H9 (cell line): ENCODE measurements at regions not wholly inside any gene's neighbourhood (a gene's known extent, or its start where the extent isn't known, plus 50 kb on each side); places are given as distances from the start of the nearest gene placed in this dataset.

Experiments
- DNase-seq: peaks from one replicate; pipeline ENCODE4 v3.0.0-alpha.2; 2017
- H2AFZ ChIP-seq: one replicate; pipeline ENCODE4 v1.6.1; 2013; ENCODE audit warnings: mild to moderate bottlenecking, low read length, control low read depth, moderate library complexity
- H2AK5ac ChIP-seq: 2 replicates; pipeline ENCODE4 v1.6.1; 2013; ENCODE audit warnings: low read length, control low read depth, mixed read lengths; ENCODE audit not compliant: insufficient read length
- H2BK120ac ChIP-seq: one replicate; pipeline ENCODE4 v1.6.1; 2013; ENCODE audit warnings: low read depth, mild to moderate bottlenecking, low read length, control low read depth, inconsistent platforms; ENCODE audit not compliant: poor library complexity, severe bottlenecking
- H2BK12ac ChIP-seq: 2 replicates; pipeline ENCODE4 v1.6.1; 2013; ENCODE audit warnings: low read length, control low read depth, mixed read lengths, low read depth; ENCODE audit not compliant: insufficient read length
- H2BK15ac ChIP-seq: 2 replicates; pipeline ENCODE4 v1.6.1; 2013; ENCODE audit warnings: low read depth, low read length, control low read depth
- H2BK20ac ChIP-seq: one replicate; pipeline ENCODE4 v1.6.1; 2013; ENCODE audit warnings: low read depth, mild to moderate bottlenecking, low read length, control low read depth, inconsistent platforms; ENCODE audit not compliant: poor library complexity, severe bottlenecking
- H2BK5ac ChIP-seq: 2 replicates; pipeline ENCODE4 v1.6.1; 2013; ENCODE audit warnings: low read length, control low read depth, mixed read lengths; ENCODE audit not compliant: insufficient read length
- H3K14ac ChIP-seq: 2 replicates; pipeline ENCODE4 v1.6.1; 2013; ENCODE audit warnings: low read length, control low read depth; ENCODE audit not compliant: insufficient read depth
- H3K18ac ChIP-seq: 2 replicates; pipeline ENCODE4 v1.6.1; 2013; ENCODE audit warnings: low read depth, mild to moderate bottlenecking, mixed read lengths, low read length, control low read depth; ENCODE audit not compliant: insufficient read length
- H3K23ac ChIP-seq: 2 replicates; pipeline ENCODE4 v1.6.1; 2013; ENCODE audit warnings: low read length, control low read depth, mixed read lengths, low read depth; ENCODE audit not compliant: insufficient read length
- H3K23me2 ChIP-seq: 2 replicates; pipeline ENCODE4 v1.6.1; 2013; ENCODE audit warnings: low read depth, mild to moderate bottlenecking, mixed read lengths, low read length, control low read depth; ENCODE audit not compliant: insufficient read length, poor library complexity, severe bottlenecking
- H3K27ac ChIP-seq: 2 replicates; pipeline ENCODE4 v1.5.1; 2013; ENCODE audit warnings: low read length, control low read depth, mixed read lengths, low read depth; ENCODE audit not compliant: insufficient read length
- H3K27me3 ChIP-seq: 2 replicates; pipeline ENCODE4 v1.6.1; 2013; ENCODE audit warnings: low read length, control low read depth, inconsistent platforms; ENCODE audit not compliant: insufficient read depth
- H3K4ac ChIP-seq: 2 replicates; pipeline ENCODE4 v1.6.1; 2013; ENCODE audit warnings: low read depth, mild to moderate bottlenecking, control low read depth, inconsistent platforms, low read length, moderate library complexity
- H3K4me1 ChIP-seq: 2 replicates; pipeline ENCODE4 v1.6.1; 2013; ENCODE audit warnings: low read length, control low read depth, inconsistent platforms; ENCODE audit not compliant: insufficient read depth
- H3K4me2 ChIP-seq: 2 replicates; pipeline ENCODE4 v1.6.1; 2013; ENCODE audit warnings: low read length, control low read depth, mixed read lengths; ENCODE audit not compliant: insufficient read length, insufficient read depth
- H3K56ac ChIP-seq: 2 replicates; pipeline ENCODE4 v1.6.1; 2013; ENCODE audit warnings: low read depth, mild to moderate bottlenecking, mixed read lengths, low read length, control low read depth; ENCODE audit not compliant: insufficient read length
- H3K79me1 ChIP-seq: 2 replicates; pipeline ENCODE4 v1.6.1; 2013; ENCODE audit warnings: low read depth, mild to moderate bottlenecking, moderate library complexity, low read length, control low read depth, inconsistent platforms; ENCODE audit not compliant: insufficient read depth, poor library complexity, severe bottlenecking
- H3K79me2 ChIP-seq: 2 replicates; pipeline ENCODE4 v1.6.1; 2013; ENCODE audit warnings: low read length, control low read depth, inconsistent platforms; ENCODE audit not compliant: insufficient read depth
- H3K9ac ChIP-seq: 2 replicates; pipeline ENCODE4 v1.6.1; 2013; ENCODE audit warnings: low read length, control low read depth, mixed read lengths; ENCODE audit not compliant: insufficient read length; ENCODE audit errors: extremely low read depth
- H3K9me3 ChIP-seq: one replicate; pipeline ENCODE4 v1.6.1; 2013; ENCODE audit warnings: low read depth, low read length, inconsistent platforms; ENCODE audit not compliant: control insufficient read depth
- H3T11ph ChIP-seq: one replicate; pipeline ENCODE4 v1.6.1; 2013; ENCODE audit warnings: mild to moderate bottlenecking, low read length, control low read depth, inconsistent platforms
- H4K20me1 ChIP-seq: one replicate; pipeline ENCODE4 v1.6.1; 2013; ENCODE audit not compliant: control insufficient read depth, insufficient read length, insufficient read depth
- H4K5ac ChIP-seq: 2 replicates; pipeline ENCODE4 v1.6.1; 2013; ENCODE audit warnings: low read depth, mild to moderate bottlenecking, mixed read lengths, low read length, control low read depth; ENCODE audit not compliant: insufficient read length
- H4K8ac ChIP-seq: replicated peaks from 2 replicates; pipeline ENCODE4 v1.6.1; 2013; ENCODE audit warnings: low read length, control low read depth, mixed read lengths, low read depth; ENCODE audit not compliant: insufficient read length
- H4K91ac ChIP-seq: 2 replicates; pipeline ENCODE4 v1.6.1; 2013; ENCODE audit warnings: low read depth, mild to moderate bottlenecking, moderate library complexity, mixed read lengths, low read length, control low read depth; ENCODE audit not compliant: insufficient read length
- H3K27ac Mint-ChIP-seq, 3 experiments: 2 replicates in 2 of 3; 3 replicates in 1 of 3; pipeline ENCODE4 v1.8.0; 2020 to 2021; ENCODE audit warnings: mixed read lengths in 3 of 3, mild to moderate bottlenecking in 1 of 3, moderate library complexity in 1 of 3
- H3K27me3 Mint-ChIP-seq: 2 replicates; pipeline ENCODE4 v1.8.0; 2021; ENCODE audit warnings: low read depth, mild to moderate bottlenecking, moderate library complexity, mixed read lengths
- H3K36me3 Mint-ChIP-seq, 3 experiments: 2 replicates in 2 of 3; 3 replicates in 1 of 3; pipeline ENCODE4 v1.8.0; 2020 to 2021; ENCODE audit warnings: low read depth in 3 of 3, mixed read lengths in 3 of 3; ENCODE audit not compliant: insufficient read depth in 1 of 3
- H3K4me1 Mint-ChIP-seq, 2 experiments: 2 replicates each; pipeline ENCODE4 v1.8.0; 2020; ENCODE audit warnings: mixed read lengths in 2 of 2
- H3K4me3 Mint-ChIP-seq, 2 experiments: 2 replicates in 1 of 2; 3 replicates in 1 of 2; pipeline ENCODE4 v1.8.0; 2020 to 2021; ENCODE audit warnings: mild to moderate bottlenecking in 2 of 2, mixed read lengths in 2 of 2, moderate library complexity in 1 of 2
- H3K9me3 Mint-ChIP-seq, 2 experiments: 2 replicates in 1 of 2; 3 replicates in 1 of 2; pipeline ENCODE4 v1.8.0; 2020; ENCODE audit warnings: mild to moderate bottlenecking in 2 of 2, mixed read lengths in 2 of 2, moderate library complexity in 1 of 2
- WGBS: extraction: QIAGEN DNeasy Blood & Tissue Kit; methylation state at CpG from one replicate; pipeline ENCODE4 v1.1.7; 2013; ENCODE audit warnings: missing lambda C conversion rate, low lambda C conversion rate, mixed read lengths; ENCODE audit not compliant: insufficient read length; ENCODE audit errors: extremely low coverage; 5-methylcytosine and 5-hydroxymethylcytosine counted together
- TF ChIP-seq, protein P1 (sequence below): fragments of 200-600 bp; sonication (generic); conservative IDR thresholded peaks from 3 replicates; pipeline ENCODE4 v1.8.0; 2021; ENCODE audit warnings: antibody characterized with exemption, mild to moderate bottlenecking

DNA sequence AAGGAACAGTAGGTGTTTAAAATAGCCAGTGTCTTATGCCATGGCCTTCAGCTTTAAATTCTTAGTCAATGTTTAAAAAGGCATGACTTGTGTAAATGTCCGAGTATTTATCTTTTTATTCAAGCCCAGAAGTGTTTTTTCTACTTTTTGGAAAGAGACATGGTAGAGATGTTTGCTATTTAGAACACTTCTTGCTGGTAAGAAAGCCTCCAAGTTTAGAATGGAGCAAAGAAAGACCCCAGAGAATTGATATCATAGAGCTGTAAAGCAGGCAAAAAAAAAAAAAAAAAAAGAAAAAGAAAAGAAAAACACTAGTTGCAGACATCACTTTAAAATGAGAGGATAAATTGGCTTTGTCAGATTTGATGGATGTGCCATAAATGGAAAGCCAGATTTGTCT lies 375.1 kb downstream of the TMEM167A start:
- no peaks in the 10 kb centered on the region for H3K36me3 Mint-ChIP-seq
- DNase-seq = no peak
- H3K9me3 ChIP-seq = no peaks in the 10 kb centered on the region
- H3K79me1 ChIP-seq = no peaks in the 10 kb centered on the region
- H3K4me2 ChIP-seq = no peak overlapping the region
- H2AFZ ChIP-seq = no peak overlapping the region
- H3K23ac ChIP-seq = no peak overlapping the region
- no peak overlapping the region for H2BK15ac ChIP-seq
- no peak overlapping the region for H2BK120ac ChIP-seq
- H2AK5ac ChIP-seq = no peak overlapping the region
- no peak overlapping the region for H3K9ac ChIP-seq
- no peak overlapping the region for H3K14ac ChIP-seq
- peaks cover 7 to 8% of the 10 kb centered on the region in 2 experiments for H3K4me1 Mint-ChIP-seq
- no peak overlapping the region for H3K27ac Mint-ChIP-seq
- no peak overlapping the region for H4K8ac ChIP-seq
- no peak overlapping the region for H3T11ph ChIP-seq
- H3K9me3 Mint-ChIP-seq = no peaks in the 10 kb centered on the region
- no peak overlapping the region for H3K18ac ChIP-seq
- TF ChIP-seq, protein P1, sequence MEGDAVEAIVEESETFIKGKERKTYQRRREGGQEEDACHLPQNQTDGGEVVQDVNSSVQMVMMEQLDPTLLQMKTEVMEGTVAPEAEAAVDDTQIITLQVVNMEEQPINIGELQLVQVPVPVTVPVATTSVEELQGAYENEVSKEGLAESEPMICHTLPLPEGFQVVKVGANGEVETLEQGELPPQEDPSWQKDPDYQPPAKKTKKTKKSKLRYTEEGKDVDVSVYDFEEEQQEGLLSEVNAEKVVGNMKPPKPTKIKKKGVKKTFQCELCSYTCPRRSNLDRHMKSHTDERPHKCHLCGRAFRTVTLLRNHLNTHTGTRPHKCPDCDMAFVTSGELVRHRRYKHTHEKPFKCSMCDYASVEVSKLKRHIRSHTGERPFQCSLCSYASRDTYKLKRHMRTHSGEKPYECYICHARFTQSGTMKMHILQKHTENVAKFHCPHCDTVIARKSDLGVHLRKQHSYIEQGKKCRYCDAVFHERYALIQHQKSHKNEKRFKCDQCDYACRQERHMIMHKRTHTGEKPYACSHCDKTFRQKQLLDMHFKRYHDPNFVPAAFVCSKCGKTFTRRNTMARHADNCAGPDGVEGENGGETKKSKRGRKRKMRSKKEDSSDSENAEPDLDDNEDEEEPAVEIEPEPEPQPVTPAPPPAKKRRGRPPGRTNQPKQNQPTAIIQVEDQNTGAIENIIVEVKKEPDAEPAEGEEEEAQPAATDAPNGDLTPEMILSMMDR = no peak
- H2BK12ac ChIP-seq = no peak overlapping the region
- no peak overlapping the region for H3K4me3 Mint-ChIP-seq
- H3K27ac ChIP-seq = no peak overlapping the region
- H2BK20ac ChIP-seq = no peak overlapping the region
- H3K27me3 ChIP-seq = no peaks in the 10 kb centered on the region
- no peaks in the 10 kb centered on the region for H3K27me3 Mint-ChIP-seq
- H3K79me2 ChIP-seq = no peaks in the 10 kb centered on the region
- WGBS = no CpG with 5 or more reads among the region's 1 CpG
- H3K23me2 ChIP-seq = no peaks in the 10 kb centered on the region
- no peaks in the 10 kb centered on the region for H4K20me1 ChIP-seq
- no peaks in the 10 kb centered on the region for H3K4me1 ChIP-seq
- no peak overlapping the region for H3K4ac ChIP-seq
- H2BK5ac ChIP-seq = no peak overlapping the region
- no peak overlapping the region for H3K56ac ChIP-seq
- H4K91ac ChIP-seq = no peak overlapping the region
- H4K5ac ChIP-seq = no peak overlapping the region
